NCI-H1417 treated with DMSO at 0.1 percent for 48 hours (cell line): ENCODE measurements at regions not wholly inside any gene's neighbourhood (a gene's known extent, or its start where the extent isn't known, plus 50 kb on each side); places are given as distances from the start of the nearest gene placed in this dataset.
"Not testable (repeated sequence)": the region's sequence is repeated elsewhere in the genome, so short reads cannot be mapped to it uniquely, and the experiment has no call there.

Source experiments
- DNase-seq: peaks from one replicate; lab custom pipeline; 2025; lab: John Stamatoyannopoulos, UW

GRCh38 chr1:70554341-70554740 is 143.3 kb downstream of the CTH start:
- DNase-seq: no peak

GRCh38 chr1:70556541-70556940 is 145.5 kb downstream of the CTH start:
- DNase-seq: no peak

GRCh38 chr1:70567167-70567566 is 156.1 kb downstream of the CTH start:
- DNase-seq: no peak

- no peak for DNase-seq
Measured at GRCh38 chr1:70571191-70571590, 160.1 kb downstream of the CTH start.

GRCh38 chr1:70573317-70573843 is 162.3 kb downstream of the CTH start:
- DNase-seq: no peak

GRCh38 chr1:70581661-70582060 is 170.6 kb downstream of the CTH start:
- no peak for DNase-seq

- no peak for DNase-seq
Measured at GRCh38 chr1:70583522-70583921, 172.5 kb downstream of the CTH start.

GRCh38 chr1:70586046-70586445 is 175.0 kb downstream of the CTH start:
- DNase-seq: no peak

- DNase-seq: no peak
Measured at GRCh38 chr1:70587872-70588366, 176.9 kb downstream of the CTH start.

- DNase-seq: not testable (repeated sequence)
Measured at GRCh38 chr1:70593551-70593950, 182.5 kb downstream of the CTH start.

- no peak for DNase-seq
Measured at GRCh38 chr1:70608815-70609214, 197.7 kb downstream of the CTH start.

GRCh38 chr1:70610164-70610563 is 199.1 kb downstream of the CTH start:
- not testable (repeated sequence) for DNase-seq

GRCh38 chr1:70616946-70617345 is 205.9 kb downstream of the CTH start:
- DNase-seq: no peak

GRCh38 chr1:70617728-70618127 is 206.7 kb downstream of the CTH start:
- DNase-seq: no peak

- no peak for DNase-seq
Measured at GRCh38 chr1:70627910-70628309, 216.8 kb downstream of the CTH start.

- no peak for DNase-seq
Measured at GRCh38 chr1:70628973-70629372, 217.9 kb downstream of the CTH start.

GRCh38 chr1:70633004-70633403 is 221.9 kb downstream of the CTH start:
- DNase-seq: no peak

- no peak for DNase-seq
Measured at GRCh38 chr1:70635868-70636267, 224.8 kb downstream of the CTH start.

GRCh38 chr1:70641868-70642267 is 230.8 kb downstream of the CTH start:
- no peak for DNase-seq

GRCh38 chr1:70656361-70656760 is 245.3 kb downstream of the CTH start:
- DNase-seq: no peak

GRCh38 chr1:70659891-70660290 is 248.8 kb downstream of the CTH start:
- no peak for DNase-seq

GRCh38 chr1:70666381-70667140 is 255.5 kb downstream of the CTH start:
- DNase-seq: no peak

- DNase-seq: no peak
Measured at GRCh38 chr1:70667494-70668170, 256.6 kb downstream of the CTH start.
